AG04450 (cell line): ENCODE measurements at regions not wholly inside any gene's neighbourhood (a gene's known extent, or its start where the extent isn't known, plus 50 kb on each side); places are given as distances from the start of the nearest gene placed in this dataset.
A peak's percentile ranks its signal among the peaks of the same experiment; 100 is the strongest.

Experiments used
- CTCF ChIA-PET: fragments of 300-600, 350-600 bp; formaldehyde crosslinking; extraction: SDS; loops from one replicate; lab custom pipeline; 2022; ENCODE audit warnings: antibody characterized with exemption, inconsistent platforms; lab: Charles Lee
- POLR2A ChIA-PET: fragments of 350-600 bp; formaldehyde crosslinking; extraction: SDS; loops from one replicate; lab custom pipeline; 2021; ENCODE audit warnings: antibody characterized with exemption, inconsistent platforms; lab: Yijun Ruan, JAX
- DNase-seq: peaks from one replicate; pipeline ENCODE4 v3.0.0-alpha.2; 2011; ENCODE audit warnings: low read depth, low spot score
- H3K27ac ChIP-seq: one replicate; pipeline ENCODE4 v1.5.1; 2012; ENCODE audit warnings: low read depth, low read length, control low read depth
- H3K27me3 ChIP-seq: one replicate; pipeline ENCODE4 v1.6.0; 2012; ENCODE audit warnings: low read length; ENCODE audit not compliant: control insufficient read depth, insufficient read depth
- H3K4me3 ChIP-seq: 2 replicates; pipeline ENCODE4 v1.5.1; 2011; ENCODE audit warnings: mild to moderate bottlenecking, low read depth, low read length, control low read depth
- H3K9me3 ChIP-seq: 2 replicates; pipeline ENCODE4 v1.5.1; 2012; ENCODE audit warnings: low read length; ENCODE audit not compliant: control insufficient read depth, insufficient read depth
- CTCF ChIP-seq: IDR thresholded peaks from 2 replicates; pipeline ENCODE4 v1.5.1; 2011; ENCODE audit warnings: low read depth, low read length, control low read depth, inconsistent platforms

GRCh38 chr15:95303713-95304112, 1026.8 kb upstream of the NR2F2 start:
- Histone ChIP-seq H3K4me3 (no peak overlapping the region), H3K9me3 (peaks cover 3% of the 10 kb centered on the region), H3K27ac (peak overlapping the region; percentile 77), H3K27me3 (no peaks in the 10 kb centered on the region)
- ChIA-PET CTCF (interaction anchor here (1.8 to 1.9 kb wide), 3 partner anchors 12 to 1023 kb away, joined by 7 to 15 read pairs (median 11); no protein-coding TSS in a partner anchor), POLR2A (interaction anchor here (0.8 to 1.2 kb wide), 2 partner anchors 11 to 1027 kb away, joined by 3 to 6 read pairs; partner anchors contain the start of gene NR2F2)
- DNase-seq, result no peak
- no peak for TF ChIP-seq CTCF

GRCh38 chr15:95304151-95304946, 1026.2 kb upstream of the NR2F2 start:
- Histone ChIP-seq H3K27ac (peak overlapping the region; percentile 77), H3K27me3 (no peaks in the 10 kb centered on the region), H3K4me3 (no peak overlapping the region; the same call in none of the 2 replicates), H3K9me3 (peaks cover 3% of the 10 kb centered on the region)
- POLR2A ChIA-PET, result interaction anchor here (0.6 to 1.2 kb wide), 6 partner anchors 11 to 1026 kb away, joined by 3 to 8 read pairs (median 4); partner anchors contain the start of gene NR2F2
- peak; percentile 91 for DNase-seq
- CTCF ChIA-PET, result interaction anchor here (0.6 to 1.9 kb wide), 5 partner anchors 13 to 1023 kb away, joined by 3 to 15 read pairs (median 7); no protein-coding TSS in a partner anchor
- TF ChIP-seq CTCF, result no peak

- CTCF ChIA-PET, result interaction anchor here (0.6 to 1.9 kb wide), 3 partner anchors 13 to 358 kb away, joined by 3 to 15 read pairs (median 11); no protein-coding TSS in a partner anchor
- no peak for TF ChIP-seq CTCF
- POLR2A ChIA-PET, result interaction anchor here (0.7 to 1.2 kb wide), 3 partner anchors 83 to 1026 kb away, joined by 3 to 6 read pairs (median 4); partner anchors contain the start of gene NR2F2
- Histone ChIP-seq H3K27me3 (no peaks in the 10 kb centered on the region), H3K9me3 (peaks cover 3% of the 10 kb centered on the region), H3K27ac (no peak overlapping the region), H3K4me3 (no peak overlapping the region)
- no peak for DNase-seq
These were observed 1025.5 kb upstream of the NR2F2 start for GRCh38 chr15:95304947-95305400.

GRCh38 chr15:95307115-95307514, 1023.4 kb upstream of the NR2F2 start:
- Histone ChIP-seq H3K9me3 (no peaks in the 10 kb centered on the region), H3K27me3 (no peaks in the 10 kb centered on the region), H3K4me3 (no peak overlapping the region), H3K27ac (no peak overlapping the region)
- no peak for TF ChIP-seq CTCF
- no peak for DNase-seq
- CTCF ChIA-PET, result interaction anchor here (1.0 kb wide), 1 partner anchor 1020 kb away, joined by 4 read pairs; no protein-coding TSS in a partner anchor
- POLR2A ChIA-PET, result no interaction called here

GRCh38 chr15:95319242-95319641, 1011.3 kb upstream of the NR2F2 start:
- Histone ChIP-seq H3K4me3 (no peak overlapping the region), H3K9me3 (no peaks in the 10 kb centered on the region), H3K27me3 (no peaks in the 10 kb centered on the region), H3K27ac (no peak overlapping the region)
- ChIA-PET CTCF (interaction anchor here (0.5 kb wide), 1 partner anchor 11 kb away, joined by 3 read pairs; no protein-coding TSS in a partner anchor), POLR2A (no interaction called here)
- no peak for DNase-seq
- no peak for TF ChIP-seq CTCF
